ENCODE measurements at regions not wholly inside any gene's neighbourhood (a gene's known extent, or its start where the extent isn't known, plus 50 kb on each side); places are given as distances from the start of the nearest gene placed in this dataset.
"Not testable (repeated sequence)": the region's sequence is repeated elsewhere in the genome, so short reads cannot be mapped to it uniquely, and the experiment has no call there.

DNA sequence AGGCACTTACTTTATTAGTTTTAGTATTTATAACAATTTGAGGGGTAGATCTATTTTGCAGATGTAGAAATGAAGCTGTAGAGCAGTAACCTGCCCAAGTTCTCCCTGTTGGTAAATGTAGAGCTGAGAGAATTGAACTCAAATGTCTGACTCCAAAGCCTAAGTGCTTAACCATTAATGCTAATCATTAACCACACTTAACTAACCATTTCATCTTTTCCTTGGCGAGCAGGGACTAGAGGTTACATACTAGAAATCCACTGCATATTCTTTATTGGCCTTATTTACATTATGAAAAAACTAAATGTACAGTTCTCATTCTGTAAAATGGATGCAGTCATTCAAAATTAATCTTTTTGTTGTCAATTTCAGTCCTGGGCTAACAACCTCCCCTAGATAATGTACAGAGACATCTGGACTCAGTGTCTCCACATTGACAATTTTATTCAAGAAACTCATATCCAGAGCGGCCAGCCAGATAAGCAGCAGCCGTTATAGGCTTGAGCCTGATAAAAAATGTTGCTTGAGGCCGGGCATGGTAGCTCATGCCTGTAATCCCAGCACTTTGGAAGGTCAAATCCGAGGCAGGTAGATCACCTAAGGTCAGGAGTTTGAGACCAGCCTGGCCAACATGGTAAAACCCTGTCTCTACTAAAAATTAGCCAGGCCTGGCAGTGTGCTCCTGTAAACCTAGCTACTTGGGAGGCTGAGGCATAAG is 76.7 kb upstream of the PICALM start:
- no peak for DNase-seq

DNA sequence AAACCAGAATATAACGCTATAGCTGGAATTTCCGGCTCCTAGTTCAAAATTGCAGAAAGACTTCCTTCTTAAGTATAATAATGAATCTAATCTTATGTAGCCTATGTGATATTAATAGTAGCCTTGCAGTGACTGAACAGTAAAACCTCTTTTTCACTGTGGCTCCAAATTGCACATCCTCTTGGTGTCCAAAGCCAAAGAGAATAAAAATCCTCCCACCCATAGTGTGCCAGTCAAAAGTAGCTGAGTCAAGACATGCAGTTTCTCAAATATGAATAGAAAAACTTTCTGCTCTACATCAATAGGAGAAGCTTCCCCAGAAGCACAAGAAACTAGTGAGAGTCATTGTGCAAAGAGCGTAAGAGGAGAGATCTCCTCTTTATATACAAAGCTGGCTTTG is 76.0 kb upstream of the PICALM start:
- DNase-seq, result no peak

DNA sequence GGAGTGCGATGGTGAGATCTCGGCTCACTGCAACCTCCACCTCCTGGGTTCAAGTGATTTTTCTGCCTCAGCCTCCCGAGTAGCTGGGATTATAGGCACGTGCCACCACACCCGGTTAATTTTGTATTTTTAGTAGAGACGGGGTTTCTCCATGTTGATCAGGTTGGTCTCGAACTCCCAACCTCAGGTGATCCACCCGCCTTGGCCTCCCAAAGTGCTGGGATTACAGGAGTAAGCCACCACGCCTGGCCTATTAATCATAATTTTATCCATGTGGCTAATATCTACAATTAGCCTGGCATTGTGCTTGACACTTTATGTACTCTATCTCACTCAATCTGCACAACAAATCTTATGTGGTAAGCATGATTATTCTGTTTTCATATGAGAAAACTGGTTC is 75.2 kb upstream of the PICALM start:
- DNase-seq, result not testable (repeated sequence)

DNA sequence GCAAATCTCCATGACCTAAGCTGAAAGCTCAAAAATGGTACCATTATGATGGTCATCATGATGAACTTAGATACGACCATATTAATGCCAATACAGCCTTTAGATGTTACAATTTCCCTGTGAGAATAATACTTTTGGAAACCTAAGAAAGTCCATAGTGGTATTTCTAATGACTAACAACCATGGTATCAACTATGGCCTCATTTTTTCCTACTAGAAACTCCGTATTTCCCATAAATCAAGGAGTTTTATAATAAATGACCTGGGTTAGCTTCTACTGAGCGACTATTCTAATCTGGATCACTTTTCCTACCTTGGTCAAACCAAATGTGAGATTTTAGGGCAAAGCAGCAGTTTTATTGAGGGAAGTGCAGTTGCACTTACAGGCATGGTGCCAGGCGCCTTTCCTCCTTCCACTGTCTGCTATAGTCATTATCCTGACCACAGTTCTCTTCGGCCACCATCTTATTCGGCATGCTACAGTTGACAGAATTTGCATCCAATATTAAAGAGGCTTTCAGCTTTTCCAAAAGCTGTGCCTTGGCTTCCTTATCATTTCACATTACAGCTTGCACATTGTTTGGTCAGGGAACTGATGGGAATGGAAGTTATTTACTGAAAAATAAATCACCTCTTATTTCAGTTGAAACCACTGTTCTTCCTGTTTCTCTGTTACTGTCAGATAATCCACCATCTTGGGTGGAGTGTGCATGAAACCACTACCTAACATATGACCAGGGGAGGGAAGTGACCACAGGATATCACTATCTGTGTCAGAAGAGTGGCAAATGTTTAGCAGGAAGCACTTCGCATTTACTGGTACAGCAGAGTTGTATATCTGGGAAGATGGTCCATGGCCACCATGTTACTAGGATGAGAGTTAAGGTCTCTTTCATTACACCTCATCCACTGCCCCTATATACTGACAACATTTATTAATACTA is 74.5 kb upstream of the PICALM start:
- no peak for DNase-seq

DNA sequence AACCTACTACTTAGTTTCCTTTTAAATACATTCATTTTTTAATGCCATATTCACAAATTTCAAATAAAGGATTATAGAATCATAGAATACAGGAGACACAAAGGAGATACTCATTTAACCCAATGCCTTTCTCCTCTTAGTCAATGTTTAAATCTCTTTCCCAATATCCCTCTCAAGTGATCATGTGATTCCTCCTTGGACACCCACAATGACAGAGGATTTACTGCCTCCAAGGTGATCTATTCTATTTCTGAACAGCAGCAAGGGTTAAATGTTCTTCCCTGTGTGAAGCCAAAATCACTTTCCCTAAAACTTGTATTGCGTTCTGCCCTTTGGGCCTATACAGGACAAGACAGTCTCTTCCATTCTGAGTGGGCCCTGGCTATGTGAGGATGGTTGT is 73.3 kb upstream of the PICALM start:
- DNase-seq, result no peak

DNA sequence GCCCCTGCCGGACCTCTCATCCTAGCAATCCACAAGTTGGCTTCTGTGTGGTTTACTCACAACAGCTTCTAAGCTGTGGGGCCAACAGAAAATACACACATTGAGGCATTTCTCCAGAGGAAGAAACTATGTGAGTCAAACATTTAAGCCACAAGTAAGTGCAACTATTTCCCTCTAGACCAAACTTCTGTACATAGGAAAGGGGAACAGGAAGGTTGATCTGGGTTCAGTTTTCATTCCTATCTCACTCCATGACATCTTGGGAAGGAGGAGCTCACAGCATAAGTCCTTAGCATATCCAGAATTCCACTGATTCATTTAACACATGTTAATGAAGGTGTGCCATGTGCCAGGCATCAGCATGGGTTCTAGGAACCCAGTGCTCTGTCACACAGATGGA is 72.8 kb upstream of the PICALM start:
- DNase-seq, result no peak

DNA sequence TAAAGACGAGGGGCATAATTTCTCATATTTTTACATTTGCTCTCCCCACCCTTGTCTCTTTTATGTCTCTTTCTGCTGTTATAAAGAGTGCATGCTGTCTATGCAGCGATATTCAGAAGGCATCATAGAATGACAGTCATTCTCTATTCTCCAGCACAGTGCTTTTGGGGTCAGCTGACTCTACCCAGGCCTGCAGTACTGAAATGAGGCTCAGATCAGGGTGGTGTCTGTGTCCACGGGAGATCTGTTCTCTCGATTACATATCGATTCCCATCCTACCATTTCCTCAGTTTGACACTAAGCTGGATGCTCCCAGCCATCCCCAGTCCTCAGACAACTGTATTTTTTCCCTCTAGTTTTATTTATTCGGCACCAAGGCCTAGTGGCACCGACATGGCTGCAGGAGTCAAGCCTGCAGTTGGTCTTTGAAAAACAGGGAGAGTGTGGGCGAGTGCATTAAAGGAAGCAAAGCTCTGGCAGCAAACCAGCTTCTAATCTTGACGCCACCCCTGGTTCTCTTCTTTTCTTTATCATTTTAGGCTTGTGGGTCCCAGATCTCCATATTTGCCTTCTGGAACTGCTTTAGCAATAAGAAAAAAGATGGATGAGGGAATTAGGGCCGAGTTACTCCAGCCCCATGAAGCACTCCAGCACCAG is 71.6 kb upstream of the PICALM start:
- no peak for DNase-seq

DNA sequence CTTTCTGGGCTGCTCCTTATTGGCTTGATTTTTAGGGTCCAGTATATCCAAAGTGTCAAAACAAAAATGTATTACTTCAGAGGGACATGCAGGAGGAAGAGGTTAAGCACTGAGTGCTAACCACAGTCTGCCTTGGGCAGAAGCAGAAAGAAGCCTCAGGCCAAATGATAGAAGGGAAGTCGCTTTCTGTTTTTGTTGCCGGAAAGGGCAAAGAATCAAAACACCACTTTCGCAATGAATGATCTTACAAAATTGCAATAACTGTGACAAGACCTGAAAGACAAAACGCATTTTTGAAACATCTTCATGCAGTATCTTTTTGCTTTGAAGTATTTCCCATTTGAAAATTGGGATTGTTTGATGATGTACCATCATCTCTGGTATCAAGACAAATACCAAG is 70.1 kb upstream of the PICALM start:
- no peak for DNase-seq

DNA sequence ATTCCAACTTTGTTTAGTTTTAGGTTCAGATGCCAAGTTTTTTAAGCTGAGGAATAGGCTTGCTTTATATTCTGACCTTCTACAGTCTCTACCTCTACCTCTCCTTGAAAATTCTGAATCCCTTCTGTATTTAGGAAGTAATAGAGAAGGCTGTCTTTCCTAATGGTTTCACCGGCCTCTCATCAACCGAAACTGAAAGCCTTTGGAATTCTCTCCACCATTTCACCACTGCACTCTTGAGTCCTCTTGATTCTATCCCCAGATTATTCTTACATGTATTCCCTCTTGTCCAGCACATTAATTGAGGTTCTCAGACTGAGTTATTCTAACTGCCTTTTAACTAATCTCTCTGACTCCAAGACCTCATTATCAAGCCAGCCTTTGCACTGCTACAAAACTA is 67.7 kb upstream of the PICALM start:
- DNase-seq, result no peak

DNA sequence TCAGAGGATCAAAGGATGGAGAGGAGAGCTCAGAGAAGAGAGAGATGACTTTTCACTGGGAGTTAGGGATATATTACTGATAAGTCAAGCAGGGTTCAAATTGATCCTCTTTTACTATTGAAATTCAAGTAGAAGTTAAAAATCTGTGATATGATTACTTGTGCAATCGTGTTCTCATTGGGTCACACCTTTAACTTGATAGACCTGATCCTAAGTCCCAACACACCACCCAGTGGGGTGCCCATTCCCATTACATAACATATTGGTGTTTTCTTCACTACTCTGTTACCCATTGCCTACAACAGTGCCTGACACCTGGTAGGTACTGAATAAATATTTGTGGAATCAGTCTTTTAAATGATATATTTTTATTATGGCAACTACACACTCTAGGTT is 66.4 kb upstream of the PICALM start:
- DNase-seq, result no peak

DNA sequence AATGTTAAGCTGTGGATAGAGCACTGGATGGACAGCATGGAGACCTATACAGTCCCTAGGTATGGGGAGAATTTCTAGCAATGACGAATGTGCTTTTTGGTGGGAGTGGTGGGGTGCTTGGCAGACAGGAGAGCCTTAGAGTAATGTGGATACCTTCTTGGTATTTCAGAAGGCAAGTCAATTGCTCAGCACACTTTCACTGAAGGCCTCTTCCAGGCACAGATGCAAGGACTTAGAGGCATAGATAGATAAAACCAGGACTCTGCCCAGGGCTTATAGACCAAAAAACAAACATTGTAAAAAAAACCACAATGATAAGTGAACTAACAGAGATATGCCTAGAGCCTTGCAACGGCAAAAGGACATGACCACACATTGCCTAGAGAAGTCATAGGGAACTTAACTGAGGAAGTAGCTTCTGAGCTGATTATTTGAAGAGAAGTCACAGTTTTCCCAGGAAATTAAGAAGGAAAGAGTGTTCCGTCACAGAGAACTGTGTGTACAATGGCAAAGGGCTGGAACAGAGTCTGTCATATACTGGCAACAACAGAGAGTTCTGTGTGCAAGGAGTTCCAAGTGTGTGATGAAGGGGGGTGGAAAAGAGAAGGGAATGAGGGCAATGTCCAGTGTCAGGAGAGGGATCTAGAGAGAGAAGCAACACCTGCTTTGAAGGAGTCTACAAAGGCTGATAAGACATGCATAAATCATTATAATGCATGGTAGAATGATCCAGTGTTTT is 65.9 kb upstream of the PICALM start:
- no peak for DNase-seq

DNA sequence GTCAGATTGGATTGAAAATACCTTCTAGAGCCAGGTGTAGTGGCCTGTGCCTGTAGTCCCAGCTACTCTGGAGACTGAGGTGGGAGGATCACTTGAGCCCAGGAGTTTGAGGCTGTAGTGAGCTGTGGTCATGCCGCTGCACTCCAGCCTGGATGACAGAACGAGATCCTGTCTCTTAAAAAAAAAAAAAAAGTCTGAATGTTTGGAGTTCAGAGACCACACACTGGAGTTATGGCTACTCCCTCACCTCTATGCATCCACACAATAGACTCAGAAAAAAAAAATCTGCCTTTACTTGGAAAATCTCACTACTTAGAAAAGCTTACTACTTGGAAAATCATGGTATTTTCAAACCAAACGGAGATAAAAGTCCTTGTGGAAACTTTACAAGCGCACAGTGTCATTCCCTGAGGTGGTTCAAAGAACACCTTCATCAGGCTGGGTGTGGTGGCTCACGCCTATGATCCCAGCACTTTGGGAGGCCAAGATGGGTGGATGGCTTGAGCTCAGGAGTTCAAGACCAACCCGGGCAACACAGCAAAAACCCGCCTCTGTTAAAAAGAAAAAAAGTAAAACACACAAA is 63.9 kb upstream of the PICALM start:
- no peak for DNase-seq

DNA sequence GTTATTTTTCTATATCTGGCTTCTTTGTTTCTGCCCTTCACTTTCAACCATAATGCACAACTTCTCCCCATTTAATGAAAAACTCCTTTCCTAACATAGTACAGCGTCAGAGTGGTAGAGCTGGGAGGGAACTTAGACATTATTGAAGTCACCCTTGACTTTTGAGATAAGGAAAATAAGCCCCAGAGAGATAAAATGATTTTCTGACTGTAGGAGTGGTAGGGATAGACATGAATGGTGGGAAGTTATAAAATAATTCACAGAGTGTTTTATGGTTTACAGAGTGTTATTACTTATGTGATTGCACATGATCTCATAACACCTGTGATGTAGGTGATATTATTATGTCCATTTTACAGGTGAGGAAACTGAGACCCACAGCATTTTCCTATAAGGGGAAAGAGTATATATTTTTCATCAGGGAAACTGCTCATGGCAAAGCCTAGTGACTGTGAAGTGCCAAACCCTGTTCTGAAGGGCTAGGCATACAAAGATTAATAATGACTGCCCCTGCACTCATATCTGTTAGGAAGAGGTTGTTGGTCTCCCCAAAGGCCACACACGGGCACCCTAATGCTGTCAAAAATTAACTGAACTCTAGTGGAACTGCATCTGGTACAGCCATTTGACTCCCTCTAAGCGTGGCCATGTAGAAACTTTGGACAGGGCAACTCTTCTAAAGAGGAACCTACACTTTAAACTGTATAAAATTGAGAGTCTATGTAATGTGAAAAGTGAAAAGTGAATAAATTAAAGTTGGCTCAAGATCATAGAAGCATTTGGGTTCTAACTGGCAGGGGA is 61.1 kb upstream of the PICALM start:
- DNase-seq, result no peak

DNA sequence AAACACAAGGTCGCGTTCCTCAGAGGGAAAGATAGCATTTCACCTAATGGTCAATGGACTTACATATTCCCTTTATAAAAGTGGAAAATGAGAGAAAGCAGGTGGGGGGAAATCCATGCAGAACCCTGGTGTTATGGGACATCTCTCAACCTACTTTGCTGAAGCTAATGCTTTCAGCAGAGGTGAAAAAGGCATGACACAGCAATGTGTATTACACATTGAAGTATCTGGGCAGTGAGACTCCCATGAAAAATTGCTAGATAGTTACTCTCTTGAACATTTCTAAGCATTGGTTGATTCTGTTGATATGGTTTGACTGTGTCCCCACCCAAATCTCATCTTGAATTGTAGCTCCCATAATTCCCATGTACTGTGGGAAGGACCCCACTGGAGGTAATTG is 60.0 kb upstream of the PICALM start:
- no peak for DNase-seq

DNA sequence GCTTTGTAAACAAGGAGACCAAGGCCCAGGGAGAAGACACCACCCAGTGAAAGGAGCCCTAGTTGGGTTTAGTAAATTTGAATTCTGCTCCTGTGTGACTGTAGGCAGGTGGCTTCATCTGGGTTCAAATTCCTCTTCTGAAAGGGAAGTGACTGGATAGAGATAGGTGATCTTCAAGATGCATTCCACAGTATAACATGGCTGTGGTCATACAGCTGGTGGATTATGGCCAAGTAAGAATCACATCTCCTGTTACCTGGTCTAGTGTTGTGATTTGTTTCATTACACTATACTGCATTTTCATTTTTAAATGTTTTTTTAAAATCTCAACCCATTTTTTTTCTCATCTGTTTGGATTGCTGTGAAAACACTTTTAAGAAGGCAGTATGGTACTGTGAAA is 58.0 kb upstream of the PICALM start:
- DNase-seq, result no peak

DNA sequence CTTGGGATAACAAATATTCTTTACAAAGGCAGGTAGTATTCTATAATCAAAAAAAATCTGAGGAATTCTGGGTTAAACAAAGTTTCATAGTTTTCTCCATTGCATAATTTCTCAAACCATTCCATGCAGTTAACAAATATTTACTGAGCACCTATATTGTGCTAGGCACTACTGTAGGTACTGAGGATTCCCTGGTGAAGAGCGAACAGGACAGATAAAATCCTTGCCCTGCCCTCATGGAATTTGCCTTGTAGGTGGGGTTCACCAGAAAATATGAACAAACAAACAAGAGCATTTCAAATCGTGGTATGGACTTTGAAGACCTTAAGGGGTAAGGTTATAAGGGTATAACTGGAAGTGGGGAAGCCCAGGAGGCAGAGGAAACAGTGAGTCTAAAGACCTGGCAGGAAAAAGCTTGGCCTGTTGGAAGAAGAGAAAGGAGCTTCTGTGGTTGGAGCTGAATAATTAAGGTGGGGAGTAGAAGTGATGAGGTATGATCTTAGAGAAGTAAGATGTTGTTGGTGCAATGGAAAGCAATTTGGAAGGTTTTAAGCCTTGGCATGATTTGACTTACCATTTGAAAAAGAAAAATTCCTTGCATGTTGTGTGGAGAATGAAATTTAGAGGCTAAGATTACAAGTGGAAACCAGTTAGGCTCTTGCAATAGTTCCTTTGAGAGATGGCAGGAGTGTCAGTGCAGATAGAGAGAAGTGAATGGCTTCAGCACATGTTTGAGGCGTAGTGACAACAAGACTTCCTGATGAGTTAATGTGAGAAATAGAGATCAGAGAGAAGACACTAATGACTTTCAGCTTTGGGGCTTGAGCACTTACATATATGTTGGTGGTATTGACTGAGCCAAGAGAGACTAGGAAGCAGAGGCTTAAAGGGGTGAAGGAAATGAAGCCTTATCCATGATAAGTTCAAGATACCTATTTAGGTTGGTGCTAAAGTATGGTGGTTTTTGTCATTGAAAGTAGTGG is 55.7 kb upstream of the PICALM start:
- DNase-seq, result no peak

DNA sequence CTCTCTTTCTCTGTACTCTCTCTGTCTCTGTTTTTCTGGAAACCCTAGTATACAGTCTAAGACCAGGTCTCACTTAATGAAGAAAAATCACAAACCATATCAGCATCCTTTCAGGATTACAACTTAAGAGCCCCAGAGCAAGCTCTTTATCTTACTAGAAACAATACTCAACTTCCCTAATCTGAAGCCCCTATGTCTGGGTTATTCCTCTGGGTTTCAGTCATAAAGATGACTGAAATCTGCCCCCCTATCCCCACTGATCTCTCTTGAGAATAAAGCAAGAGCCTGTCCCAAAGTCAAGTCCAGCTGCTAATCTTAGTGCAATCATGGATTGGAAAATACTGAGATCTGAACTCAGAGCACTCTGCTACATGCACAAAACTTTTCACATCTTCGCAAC is 53.9 kb upstream of the PICALM start:
- no peak for DNase-seq

DNA sequence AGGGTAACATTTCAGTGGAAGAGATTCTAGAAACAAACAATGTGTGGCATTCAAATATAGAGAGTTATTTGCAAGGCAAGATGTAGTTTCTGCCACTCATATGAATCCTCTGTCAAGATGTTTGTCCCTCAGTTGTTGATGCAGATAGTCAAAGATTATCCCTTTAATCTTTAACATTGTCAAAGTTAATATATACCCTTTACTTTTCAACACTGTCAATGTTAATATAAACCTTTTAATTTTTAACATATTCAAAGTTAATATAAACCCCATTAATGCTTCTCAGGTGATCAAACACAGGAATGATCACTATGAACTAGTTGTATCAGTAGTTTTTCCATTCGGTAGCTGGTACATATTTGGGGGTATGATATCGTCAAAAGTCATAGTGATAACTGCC is 51.9 kb upstream of the PICALM start:
- DNase-seq, result no peak

DNA sequence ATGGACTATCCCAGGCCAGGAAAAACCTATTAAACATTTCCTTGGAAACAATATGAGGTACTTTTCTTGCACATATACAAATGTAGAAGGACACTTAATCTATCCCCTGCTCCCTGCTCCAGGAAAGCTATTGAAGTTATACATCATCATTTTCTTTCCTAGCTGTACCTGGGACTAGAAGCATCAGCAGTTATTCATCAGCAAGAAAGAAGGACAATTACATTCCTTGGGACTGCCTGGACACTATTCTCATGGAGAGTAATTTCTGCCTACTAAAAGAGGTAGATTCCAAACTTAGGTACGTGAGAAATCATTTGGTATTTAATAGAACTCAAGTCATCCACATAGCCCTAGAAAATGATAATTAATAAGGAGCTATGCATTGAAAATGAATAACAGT is 51.0 kb upstream of the PICALM start:
- no peak for DNase-seq

DNA sequence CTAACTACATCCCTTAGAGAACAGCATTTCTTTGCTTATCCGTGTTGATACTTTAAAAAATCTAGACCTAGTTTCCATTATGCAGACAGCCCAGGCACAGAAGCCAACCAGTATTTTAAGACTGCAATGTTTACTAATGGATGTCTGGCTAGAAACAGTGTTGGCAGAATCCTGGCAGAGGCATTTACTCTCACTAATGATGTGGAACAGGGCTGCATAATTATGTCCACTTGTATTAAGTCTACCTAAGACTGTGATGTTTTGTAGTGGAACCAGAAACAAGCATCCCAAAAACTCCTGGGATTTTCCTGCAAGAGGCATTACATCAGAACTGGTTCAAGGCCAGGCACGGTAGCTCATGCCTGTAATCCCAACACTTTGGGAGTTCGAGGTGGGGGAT is 50.2 kb upstream of the PICALM start:
- no peak for DNase-seq

All from stimulated activated CD8-positive, alpha-beta memory T cell treated with anti-CD3 and anti-CD28 coated beads, Interleukin-4, amount 100 ng/mL, for 48 hours (primary cell).